ENCODE measurements at regions not wholly inside any gene's neighbourhood (a gene's known extent, or its start where the extent isn't known, plus 50 kb on each side); places are given as distances from the start of the nearest gene placed in this dataset.

GRCh38 chr15:36501063-36501678, 78.3 kb upstream of the CDIN1 start:
- no peaks in the 10 kb centered on the region for H3K9me3 ChIP-seq
- no peak overlapping the region for H3K4me3 ChIP-seq
- peak; percentile 18 to 64 (median 44) for TF ChIP-seq CTCF (IDR thresholded peaks at IDR 0.05)
- H3K27ac ChIP-seq = no peak overlapping the region
- no peaks in the 10 kb centered on the region for H3K36me3 ChIP-seq
- peak; percentile 88 for FAIRE-seq
- peaks cover 9 to 14% (median 10%) of the 10 kb centered on the region in 3 donors for H3K4me1 ChIP-seq
- WGBS, 2 donors = 10 to 12% methylated on average over 5 of the region's 5 CpGs
- intact Hi-C loops (cut with DNase I) = no loop called here
- peak; percentile 83 to 98 (median 96) for ATAC-seq
- peak in 3 of 6 donors; percentile 20 to 28 (median 26) for DNase-seq
- no peaks in the 10 kb centered on the region for H3K27me3 ChIP-seq

- FAIRE-seq = peak; percentile 51
- peaks cover 15 to 24% (median 19%) of the 10 kb centered on the region in 3 donors for H3K4me1 ChIP-seq
- no peaks in the 10 kb centered on the region for H3K9me3 ChIP-seq
- H3K4me3 ChIP-seq = no peak overlapping the region
- H3K36me3 ChIP-seq = no peaks in the 10 kb centered on the region
- TF ChIP-seq CTCF (IDR thresholded peaks at IDR 0.05) = no peak
- 73 to 77% methylated on average over 1 of the region's 1 CpG for WGBS, 2 donors
- DNase-seq = no peak
- H3K27ac ChIP-seq = no peak overlapping the region
- intact Hi-C loops (cut with DNase I) = no loop called here
- no peak for ATAC-seq
- no peaks in the 10 kb centered on the region for H3K27me3 ChIP-seq
These were observed 76.9 kb upstream of the CDIN1 start for GRCh38 chr15:36502509-36502908.

- Histone ChIP-seq H3K36me3 (no peaks in the 10 kb centered on the region), H3K4me3 (no peak overlapping the region), H3K27me3 (no peaks in the 10 kb centered on the region), H3K27ac (no peak overlapping the region), H3K4me1 (peaks cover 14 to 24% (median 15%) of the 10 kb centered on the region in 3 donors), H3K9me3 (no peaks in the 10 kb centered on the region)
- ATAC-seq (peak; percentile 64 to 94 (median 89)), DNase-seq (peak in 1 of 6 donors; percentile 14), FAIRE-seq (no peak)
- 14 to 20% methylated on average over 3 of the region's 3 CpGs for WGBS, 2 donors
- intact Hi-C loops (cut with DNase I) = no loop called here
- TF ChIP-seq CTCF (IDR thresholded peaks at IDR 0.05) = no peak
These were observed 72.6 kb upstream of the CDIN1 start for GRCh38 chr15:36506733-36507356.

GRCh38 chr15:36507458-36507857, 72.0 kb upstream of the CDIN1 start:
- Histone ChIP-seq H3K4me3 (no peak overlapping the region), H3K36me3 (no peaks in the 10 kb centered on the region), H3K27ac (no peak overlapping the region), H3K4me1 (peaks cover 14 to 24% (median 15%) of the 10 kb centered on the region in 3 donors), H3K27me3 (no peaks in the 10 kb centered on the region), H3K9me3 (no peaks in the 10 kb centered on the region)
- DNase-seq (no peak), ATAC-seq (peak in 1 of 4 donors; percentile 29), FAIRE-seq (no peak)
- no peak for TF ChIP-seq CTCF (IDR thresholded peaks at IDR 0.05)
- intact Hi-C loops (cut with DNase I) = no loop called here
- WGBS, 2 donors = 3 to 17% methylated on average over 1 of the region's 1 CpG

- intact Hi-C loops (cut with DNase I) = no loop called here
- DNase-seq (no peak), FAIRE-seq (no peak), ATAC-seq (no peak)
- H3K4me3 ChIP-seq = no peak overlapping the region
- peaks cover 1 to 9% (median 1%) of the 10 kb centered on the region in 3 donors for H3K4me1 ChIP-seq
- H3K9me3 ChIP-seq = no peaks in the 10 kb centered on the region
- no peak for TF ChIP-seq CTCF (IDR thresholded peaks at IDR 0.05)
- H3K27ac ChIP-seq = no peak overlapping the region
- no peaks in the 10 kb centered on the region for H3K27me3 ChIP-seq
- H3K36me3 ChIP-seq = no peaks in the 10 kb centered on the region
- WGBS, 2 donors = 94 to 96% methylated on average over 3 of the region's 3 CpGs
These were observed 67.8 kb upstream of the CDIN1 start for GRCh38 chr15:36511594-36511993.

Measured in pancreas (tissue), 10 donors.